Muscle of leg (tissue), 3 donors: ENCODE measurements at regions not wholly inside any gene's neighbourhood (a gene's known extent, or its start where the extent isn't known, plus 50 kb on each side); places are given as distances from the start of the nearest gene placed in this dataset.

Experiments used
- DNase-seq: peaks from one replicate; pipeline ENCODE4 v3.0.0; 2013
- H3K27ac ChIP-seq: one replicate; pipeline ENCODE4 v1.5.1; 2013; ENCODE audit warnings: mild to moderate bottlenecking, low read length, control low read depth
- H3K27me3 ChIP-seq: one replicate; pipeline ENCODE4 v1.6.1; 2013; ENCODE audit warnings: low read length; ENCODE audit not compliant: control insufficient read depth, insufficient read depth
- H3K36me3 ChIP-seq: one replicate; pipeline ENCODE4 v1.6.1; 2013; ENCODE audit warnings: low read length; ENCODE audit not compliant: control insufficient read depth, insufficient read depth
- H3K4me1 ChIP-seq: one replicate; pipeline ENCODE4 v1.6.1; 2013; ENCODE audit warnings: low read length; ENCODE audit not compliant: control insufficient read depth, insufficient read depth
- H3K4me3 ChIP-seq: one replicate; pipeline ENCODE4 v1.5.1; 2013; ENCODE audit warnings: low read length, control low read depth
- H3K9me3 ChIP-seq: replicated peaks from 2 replicates; pipeline ENCODE4 v1.6.1; 2013; ENCODE audit warnings: low read depth, low read length; ENCODE audit not compliant: control insufficient read depth
- WGBS: methylation state at CpG from one replicate; pipeline ENCODE4 v1.1.5; 2013; ENCODE audit warnings: missing lambda C conversion rate; ENCODE audit not compliant: insufficient coverage; 5-methylcytosine and 5-hydroxymethylcytosine counted together

- Histone ChIP-seq H3K27ac (no peak overlapping the region), H3K4me3 (no peak overlapping the region), H3K9me3 (no peaks in the 10 kb centered on the region), H3K36me3 (no peaks in the 10 kb centered on the region), H3K27me3 (no peaks in the 10 kb centered on the region), H3K4me1 (no peaks in the 10 kb centered on the region)
- no peak for DNase-seq
- no CpG with 5 or more reads among the region's 2 CpGs for WGBS
Measured at GRCh38 chr14:47763188-47763854, 87.9 kb upstream of the MDGA2 start.

DNA sequence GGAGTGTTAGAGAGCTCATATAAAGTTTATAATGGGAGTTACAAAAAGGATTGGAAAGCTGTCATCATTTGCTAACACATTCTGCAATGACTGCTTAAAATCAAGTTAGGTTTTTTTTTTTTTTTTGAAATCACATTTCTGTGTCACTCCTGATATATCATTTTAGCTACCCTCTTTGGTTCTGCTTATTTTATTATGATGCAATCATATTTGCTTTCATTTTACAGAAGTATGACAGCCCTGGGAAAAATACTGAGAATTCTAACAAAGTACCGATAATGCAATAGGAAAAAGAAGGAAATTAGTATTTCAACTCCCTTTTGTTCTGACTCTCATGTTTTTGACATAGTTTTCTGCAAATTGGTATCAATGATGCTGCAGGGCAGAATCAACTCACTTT, 71.6 kb upstream of the MDGA2 start:
- Histone ChIP-seq H3K4me1 (no peaks in the 10 kb centered on the region), H3K27ac (no peak overlapping the region), H3K4me3 (no peak overlapping the region), H3K27me3 (no peaks in the 10 kb centered on the region), H3K9me3 (no peaks in the 10 kb centered on the region), H3K36me3 (no peaks in the 10 kb centered on the region)
- no peak for DNase-seq
- no CpG with 5 or more reads among the region's 1 CpG for WGBS

DNA sequence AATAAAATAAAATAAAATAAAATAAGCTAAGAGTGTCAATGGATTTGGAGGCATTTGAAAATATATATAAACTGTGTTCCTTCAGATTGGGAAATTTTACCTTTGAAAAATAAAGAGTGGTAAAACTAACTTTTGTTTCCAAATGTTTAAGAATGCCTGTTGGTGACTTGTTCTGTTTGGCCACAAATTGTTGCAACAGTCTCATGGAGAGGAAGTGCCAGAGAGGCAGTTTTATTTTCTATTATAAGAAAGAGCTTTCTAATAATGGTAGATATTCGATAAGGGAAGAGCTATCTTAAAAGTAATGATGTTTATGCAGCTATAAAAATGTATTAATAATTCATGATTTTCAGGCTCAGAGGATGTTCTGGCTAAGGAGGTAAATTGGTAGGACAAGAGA, 68.8 kb upstream of the MDGA2 start:
- no peak for DNase-seq
- H3K27me3 ChIP-seq, result no peaks in the 10 kb centered on the region
- H3K9me3 ChIP-seq, result no peaks in the 10 kb centered on the region
- no CpG with 5 or more reads among the region's 1 CpG for WGBS
- H3K4me1 ChIP-seq, result no peaks in the 10 kb centered on the region
- H3K27ac ChIP-seq, result no peak overlapping the region
- no peak overlapping the region for H3K4me3 ChIP-seq
- no peaks in the 10 kb centered on the region for H3K36me3 ChIP-seq

DNA sequence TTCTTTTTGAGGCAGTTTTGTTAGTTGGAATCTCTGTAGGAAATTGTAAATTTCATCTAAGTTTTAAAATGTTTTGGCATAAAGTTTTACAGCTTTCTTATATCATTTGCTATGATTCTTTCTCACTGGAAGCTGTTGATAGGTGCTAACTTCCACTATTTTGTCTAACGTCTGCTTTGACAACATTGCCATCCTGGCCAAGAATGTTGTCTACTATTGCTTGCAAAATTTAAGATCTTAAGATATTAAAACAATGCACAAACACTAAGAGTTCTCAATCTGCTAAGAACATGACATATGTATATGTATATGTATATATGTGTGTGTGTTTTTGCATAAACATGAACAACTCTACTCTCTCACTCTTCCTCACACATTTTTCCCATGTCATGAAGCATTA, 64.1 kb upstream of the MDGA2 start:
- no CpG with 5 or more reads among the region's 1 CpG for WGBS
- no peaks in the 10 kb centered on the region for H3K27me3 ChIP-seq
- no peak overlapping the region for H3K4me3 ChIP-seq
- no peaks in the 10 kb centered on the region for H3K9me3 ChIP-seq
- DNase-seq, result no peak
- H3K4me1 ChIP-seq, result no peaks in the 10 kb centered on the region
- H3K27ac ChIP-seq, result no peak overlapping the region
- no peaks in the 10 kb centered on the region for H3K36me3 ChIP-seq

GRCh38 chr14:47730296-47730695, 54.9 kb upstream of the MDGA2 start:
- no peaks in the 10 kb centered on the region for H3K27me3 ChIP-seq
- no peaks in the 10 kb centered on the region for H3K9me3 ChIP-seq

More at GRCh38 chr14:47730296-47730695, 54.9 kb upstream of the MDGA2 start:
- H3K27ac ChIP-seq, result no peak overlapping the region
- no peaks in the 10 kb centered on the region for H3K4me1 ChIP-seq
- H3K36me3 ChIP-seq, result no peaks in the 10 kb centered on the region
- H3K4me3 ChIP-seq, result no peak overlapping the region
- WGBS, result 49% methylated on average over 2 of the region's 3 CpGs
- no peak for DNase-seq
